SH-SY5Y (cell line): ENCODE measurements at regions not wholly inside any gene's neighbourhood (a gene's known extent, or its start where the extent isn't known, plus 50 kb on each side); places are given as distances from the start of the nearest gene placed in this dataset.

Source experiments
- GATA2 ChIP-seq: IDR thresholded peaks from 2 replicates; pipeline ENCODE4 v1.6.1; 2011; ENCODE audit warnings: mild to moderate bottlenecking, low read depth, low read length
- GATA3 ChIP-seq: IDR thresholded peaks from 2 replicates; pipeline ENCODE4 v1.6.1; 2011; ENCODE audit warnings: low read depth, mild to moderate bottlenecking, low read length, moderate library complexity

- no peak for TF ChIP-seq GATA3
- no peak for TF ChIP-seq GATA2
These were observed 459.5 kb downstream of the TLR4 start for GRCh38 chr9:118163751-118164150.
